ENCODE measurements at regions not wholly inside any gene's neighbourhood (a gene's known extent, or its start where the extent isn't known, plus 50 kb on each side); places are given as distances from the start of the nearest gene placed in this dataset.

GRCh38 chr18:78900938-78901909 is 78.4 kb upstream of the SALL3 start:
- no peak for DNase-seq (ENCODE audit: low spot score)

GRCh38 chr18:78901923-78902794 is 77.5 kb upstream of the SALL3 start:
- DNase-seq (ENCODE audit: low spot score), result no peak

- DNase-seq (ENCODE audit: low spot score), result no peak
These were observed 76.7 kb upstream of the SALL3 start for GRCh38 chr18:78902795-78903435.

GRCh38 chr18:78903436-78904178 is 76.0 kb upstream of the SALL3 start:
- DNase-seq (ENCODE audit: low spot score), result no peak

- DNase-seq (ENCODE audit: low spot score), result no peak
These were observed 75.5 kb upstream of the SALL3 start for GRCh38 chr18:78904179-78904531.

- DNase-seq (ENCODE audit: low spot score), result no peak
These were observed 74.3 kb upstream of the SALL3 start for GRCh38 chr18:78905334-78905733.

- no peak for DNase-seq (ENCODE audit: low spot score)
These were observed 73.6 kb upstream of the SALL3 start for GRCh38 chr18:78906066-78906465.

- no peak for DNase-seq (ENCODE audit: low spot score)
These were observed 71.0 kb upstream of the SALL3 start for GRCh38 chr18:78908462-78909260.

GRCh38 chr18:78911751-78912283 is 67.8 kb upstream of the SALL3 start:
- DNase-seq (ENCODE audit: low spot score), result no peak

- no peak for DNase-seq (ENCODE audit: low spot score)
These were observed 67.3 kb upstream of the SALL3 start for GRCh38 chr18:78912336-78912735.

- no peak for DNase-seq (ENCODE audit: low spot score)
These were observed 66.8 kb upstream of the SALL3 start for GRCh38 chr18:78912844-78913243.

- DNase-seq (ENCODE audit: low spot score), result no peak
These were observed 66.2 kb upstream of the SALL3 start for GRCh38 chr18:78913395-78913794.

- no peak for DNase-seq (ENCODE audit: low spot score)
These were observed 65.8 kb upstream of the SALL3 start for GRCh38 chr18:78913830-78914231.

GRCh38 chr18:78914249-78914935 is 65.2 kb upstream of the SALL3 start:
- DNase-seq (ENCODE audit: low spot score), result no peak

GRCh38 chr18:78915446-78916008 is 64.1 kb upstream of the SALL3 start:
- DNase-seq (ENCODE audit: low spot score), result no peak

- DNase-seq (ENCODE audit: low spot score), result no peak
These were observed 60.9 kb upstream of the SALL3 start for GRCh38 chr18:78918707-78919106.

GRCh38 chr18:78919956-78920355 is 59.7 kb upstream of the SALL3 start:
- DNase-seq (ENCODE audit: low spot score), result no peak

- DNase-seq (ENCODE audit: low spot score), result no peak
These were observed 59.0 kb upstream of the SALL3 start for GRCh38 chr18:78920456-78921138.

GRCh38 chr18:78922856-78923255 is 56.8 kb upstream of the SALL3 start:
- DNase-seq (ENCODE audit: low spot score), result no peak

Data from H4 (cell line).